WTC11 (cell line): ENCODE measurements at regions not wholly inside any gene's neighbourhood (a gene's known extent, or its start where the extent isn't known, plus 50 kb on each side); places are given as distances from the start of the nearest gene placed in this dataset.

ENCODE experiments used
- ATAC-seq: fragments of 200-7000 bp; cut with Tn5 transposase; 2 replicates; pipeline ENCODE4 v1.10.0; 2021; ENCODE audit warnings: mild to moderate bottlenecking, moderate library complexity
- CTCF ChIA-PET: fragments of 300-600 bp; sonication (Branson Sonifier 250); formaldehyde crosslinking; loops from one replicate; lab custom pipeline; 2021; ENCODE audit warnings: antibody characterized with exemption; lab: Charles Lee
- POLR2A ChIA-PET: fragments of 350-600 bp; sonication (Branson Sonifier 250); formaldehyde crosslinking; loops from one replicate; lab custom pipeline; 2021; ENCODE audit warnings: antibody characterized with exemption; lab: Charles Lee
- DNase-seq: peaks from one replicate; pipeline ENCODE4 v3.0.0; 2021; ENCODE audit warnings: low spot score
- H3K27ac Mint-ChIP-seq: 2 replicates; pipeline ENCODE4 v1.8.0; 2021; ENCODE audit warnings: mixed read lengths
- H3K27me3 Mint-ChIP-seq: 2 replicates; pipeline ENCODE4 v1.8.0; 2021; ENCODE audit warnings: low read depth, mild to moderate bottlenecking, moderate library complexity, mixed read lengths
- H3K36me3 Mint-ChIP-seq: 2 replicates; pipeline ENCODE4 v1.8.0; 2021; ENCODE audit warnings: mixed read lengths
- H3K4me1 Mint-ChIP-seq: 2 replicates; pipeline ENCODE4 v1.8.0; 2022; ENCODE audit warnings: mixed read lengths
- H3K4me3 Mint-ChIP-seq: 2 replicates; pipeline ENCODE4 v1.8.0; 2021; ENCODE audit warnings: mild to moderate bottlenecking, moderate library complexity, mixed read lengths
- H3K9me3 Mint-ChIP-seq: 2 replicates; pipeline ENCODE4 v1.8.0; 2021; ENCODE audit warnings: mixed read lengths
- CBFB ChIP-seq: sonication (generic); formaldehyde crosslinking; IDR thresholded peaks from 2 replicates; pipeline ENCODE4 v1.8.1; 2022; ENCODE audit warnings: mild to moderate bottlenecking, low read depth, missing genetic modification reagents
- CREB1 ChIP-seq: sonication (generic); formaldehyde crosslinking; IDR thresholded peaks from 2 replicates; pipeline ENCODE4 v1.8.0; 2023; ENCODE audit warnings: mild to moderate bottlenecking, missing genetic modification reagents
- E2F1 ChIP-seq: sonication (generic); formaldehyde crosslinking; IDR thresholded peaks from 2 replicates; pipeline ENCODE4 v1.8.0; 2022; ENCODE audit warnings: mild to moderate bottlenecking, missing genetic modification reagents
- EMX1 ChIP-seq: fragments of 250-450 bp; sonication (Bioruptor Pico); IDR thresholded peaks from 2 replicates; pipeline ENCODE4 v1.8.0; 2021; ENCODE audit warnings: mild to moderate bottlenecking
- ESRRA ChIP-seq: sonication (generic); formaldehyde crosslinking; IDR thresholded peaks from 2 replicates; pipeline ENCODE4 v1.8.1; 2022; ENCODE audit warnings: mild to moderate bottlenecking, missing genetic modification reagents, borderline replicate concordance
- FOXJ3 ChIP-seq: sonication (generic); formaldehyde crosslinking; IDR thresholded peaks from 2 replicates; pipeline ENCODE4 v1.9.0; 2021; ENCODE audit warnings: missing genetic modification reagents, mild to moderate bottlenecking, borderline replicate concordance
- MYBL2 ChIP-seq: sonication (generic); formaldehyde crosslinking; IDR thresholded peaks from 2 replicates; pipeline ENCODE4 v1.8.1; 2023; ENCODE audit warnings: mild to moderate bottlenecking, moderate library complexity, missing genetic modification reagents
- NFE2L1 ChIP-seq: sonication (generic); formaldehyde crosslinking; IDR thresholded peaks from 2 replicates; pipeline ENCODE4 v1.8.1; 2023; ENCODE audit warnings: missing genetic modification reagents
- NFYB ChIP-seq: sonication (generic); formaldehyde crosslinking; conservative IDR thresholded peaks from 2 replicates; pipeline ENCODE4 v1.8.0; 2022; ENCODE audit warnings: low read depth, missing genetic modification reagents
- NR2C2 ChIP-seq: sonication (generic); formaldehyde crosslinking; IDR thresholded peaks from 2 replicates; pipeline ENCODE4 v1.8.0; 2022; ENCODE audit warnings: mild to moderate bottlenecking, missing genetic modification reagents
- TEAD4 ChIP-seq: sonication (generic); formaldehyde crosslinking; IDR thresholded peaks from 2 replicates; pipeline ENCODE4 v1.8.0; 2022; ENCODE audit warnings: mild to moderate bottlenecking, missing genetic modification reagents
- USF1 ChIP-seq: sonication (generic); formaldehyde crosslinking; IDR thresholded peaks from 2 replicates; pipeline ENCODE4 v1.8.0; 2022; ENCODE audit warnings: mild to moderate bottlenecking, missing genetic modification reagents
- ZBTB21 ChIP-seq: sonication (generic); formaldehyde crosslinking; IDR thresholded peaks from 2 replicates; pipeline ENCODE4 v1.8.1; 2023; ENCODE audit warnings: mild to moderate bottlenecking, missing genetic modification reagents, borderline replicate concordance
- ZNF121 ChIP-seq: sonication (generic); formaldehyde crosslinking; IDR thresholded peaks from 2 replicates; pipeline ENCODE4 v1.8.0; 2023; ENCODE audit warnings: missing genetic modification reagents
- ZNF232 ChIP-seq: sonication (generic); formaldehyde crosslinking; IDR thresholded peaks from 2 replicates; pipeline ENCODE4 v1.8.0; 2022; ENCODE audit warnings: mild to moderate bottlenecking, missing genetic modification reagents
- ZNF396 ChIP-seq: fragments of 250-450 bp; sonication (Bioruptor Pico); IDR thresholded peaks from 2 replicates; pipeline ENCODE4 v1.8.0; 2021; ENCODE audit warnings: mild to moderate bottlenecking, moderate library complexity, borderline replicate concordance
- ZNF416 ChIP-seq: fragments of 250-450 bp; sonication (Bioruptor Pico); IDR thresholded peaks from 2 replicates; pipeline ENCODE4 v1.9.0; 2021; ENCODE audit warnings: mild to moderate bottlenecking, inconsistent platforms
- TF ChIP-seq, protein P1 (sequence below): sonication (generic); formaldehyde crosslinking; IDR thresholded peaks from 2 replicates; pipeline ENCODE4 v1.8.1; 2023; ENCODE audit warnings: mild to moderate bottlenecking, missing genetic modification reagents
- TF ChIP-seq, protein P2 (sequence below): fragments of 250-450 bp; sonication (Bioruptor Pico); IDR thresholded peaks from 2 replicates; pipeline ENCODE4 v2.1.2; 2022; ENCODE audit warnings: mild to moderate bottlenecking, moderate library complexity
- TF ChIP-seq, protein P3 (sequence below): fragments of 250-450 bp; sonication (Bioruptor Pico); IDR thresholded peaks from 2 replicates; pipeline ENCODE4 v1.9.0; 2021; ENCODE audit warnings: mild to moderate bottlenecking

DNA sequence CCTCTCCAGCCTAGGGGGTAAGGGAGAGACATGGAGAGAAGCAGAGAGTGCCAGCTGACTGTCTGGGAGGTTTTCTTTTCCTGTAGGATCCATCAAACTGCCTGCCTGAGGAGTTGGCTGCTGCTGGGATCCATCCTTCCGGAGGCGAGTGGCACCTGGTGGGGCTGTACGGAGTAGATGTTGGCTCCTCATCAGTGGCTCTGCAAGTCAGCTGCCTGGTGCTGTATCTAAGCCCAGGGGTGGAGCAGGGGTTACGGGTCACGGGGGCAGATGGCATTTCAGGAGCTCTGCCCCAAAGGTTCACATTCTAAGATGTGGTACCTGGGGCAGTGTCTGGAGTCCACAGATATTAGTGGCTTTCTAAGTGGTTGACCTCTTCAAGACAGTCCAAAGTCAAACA lies 128.0 kb downstream of the ACTL8 start (continued):
- TF ChIP-seq, protein P1, sequence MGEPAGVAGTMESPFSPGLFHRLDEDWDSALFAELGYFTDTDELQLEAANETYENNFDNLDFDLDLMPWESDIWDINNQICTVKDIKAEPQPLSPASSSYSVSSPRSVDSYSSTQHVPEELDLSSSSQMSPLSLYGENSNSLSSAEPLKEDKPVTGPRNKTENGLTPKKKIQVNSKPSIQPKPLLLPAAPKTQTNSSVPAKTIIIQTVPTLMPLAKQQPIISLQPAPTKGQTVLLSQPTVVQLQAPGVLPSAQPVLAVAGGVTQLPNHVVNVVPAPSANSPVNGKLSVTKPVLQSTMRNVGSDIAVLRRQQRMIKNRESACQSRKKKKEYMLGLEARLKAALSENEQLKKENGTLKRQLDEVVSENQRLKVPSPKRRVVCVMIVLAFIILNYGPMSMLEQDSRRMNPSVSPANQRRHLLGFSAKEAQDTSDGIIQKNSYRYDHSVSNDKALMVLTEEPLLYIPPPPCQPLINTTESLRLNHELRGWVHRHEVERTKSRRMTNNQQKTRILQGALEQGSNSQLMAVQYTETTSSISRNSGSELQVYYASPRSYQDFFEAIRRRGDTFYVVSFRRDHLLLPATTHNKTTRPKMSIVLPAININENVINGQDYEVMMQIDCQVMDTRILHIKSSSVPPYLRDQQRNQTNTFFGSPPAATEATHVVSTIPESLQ (CRISPR knock-in tag), result no peak
- TF ChIP-seq NR2C2 (CRISPR knock-in tag) (no peak), ZNF396 (CRISPR knock-in tag) (no peak), ZNF232 (CRISPR knock-in tag) (no peak), CREB1 (CRISPR knock-in tag) (no peak), E2F1 (CRISPR knock-in tag) (no peak), FOXJ3 (CRISPR knock-in tag) (no peak), TEAD4 (CRISPR knock-in tag) (no peak)

- H3K27ac Mint-ChIP-seq, result no peak overlapping the region
- no peaks in the 10 kb centered on the region for H3K9me3 Mint-ChIP-seq
- DNase-seq (no peak), ATAC-seq (no peak)
- ChIA-PET CTCF (no interaction called here), POLR2A (no interaction called here)
- H3K27me3 Mint-ChIP-seq, result peaks cover 5% of the 10 kb centered on the region; the same call in 1 of the 2 replicates
- no peak overlapping the region for H3K4me3 Mint-ChIP-seq
- no peak for TF ChIP-seq TEAD4 (CRISPR knock-in tag)
- no peak for TF ChIP-seq EMX1 (CRISPR knock-in tag)
- TF ChIP-seq, protein P2, sequence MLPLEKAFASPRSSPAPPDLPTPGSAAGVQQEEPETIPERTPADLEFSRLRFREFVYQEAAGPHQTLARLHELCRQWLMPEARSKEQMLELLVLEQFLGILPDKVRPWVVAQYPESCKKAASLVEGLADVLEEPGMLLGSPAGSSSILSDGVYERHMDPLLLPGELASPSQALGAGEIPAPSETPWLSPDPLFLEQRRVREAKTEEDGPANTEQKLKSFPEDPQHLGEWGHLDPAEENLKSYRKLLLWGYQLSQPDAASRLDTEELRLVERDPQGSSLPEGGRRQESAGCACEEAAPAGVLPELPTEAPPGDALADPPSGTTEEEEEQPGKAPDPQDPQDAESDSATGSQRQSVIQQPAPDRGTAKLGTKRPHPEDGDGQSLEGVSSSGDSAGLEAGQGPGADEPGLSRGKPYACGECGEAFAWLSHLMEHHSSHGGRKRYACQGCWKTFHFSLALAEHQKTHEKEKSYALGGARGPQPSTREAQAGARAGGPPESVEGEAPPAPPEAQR, result no peak
- no peak for TF ChIP-seq ZNF121 (CRISPR knock-in tag)
- TF ChIP-seq MYBL2 (CRISPR knock-in tag), result no peak
- no peak for TF ChIP-seq CREB1 (CRISPR knock-in tag)
- TF ChIP-seq USF1 (CRISPR knock-in tag), result no peak
- no peak for TF ChIP-seq ZNF416 (CRISPR knock-in tag)
- no peak for TF ChIP-seq NFYB
- TF ChIP-seq, protein P1 (CRISPR knock-in tag), result no peak
- TF ChIP-seq CBFB, result no peak
- no peak for TF ChIP-seq ZBTB21 (CRISPR knock-in tag)
- no peak for TF ChIP-seq NFE2L1 (CRISPR knock-in tag)
- TF ChIP-seq ESRRA (CRISPR knock-in tag), result no peak
- TF ChIP-seq, protein P3, sequence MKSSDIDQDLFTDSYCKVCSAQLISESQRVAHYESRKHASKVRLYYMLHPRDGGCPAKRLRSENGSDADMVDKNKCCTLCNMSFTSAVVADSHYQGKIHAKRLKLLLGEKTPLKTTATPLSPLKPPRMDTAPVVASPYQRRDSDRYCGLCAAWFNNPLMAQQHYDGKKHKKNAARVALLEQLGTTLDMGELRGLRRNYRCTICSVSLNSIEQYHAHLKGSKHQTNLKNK (CRISPR knock-in tag), result no peak
- no peaks in the 10 kb centered on the region for H3K36me3 Mint-ChIP-seq
- no peaks in the 10 kb centered on the region for H3K4me1 Mint-ChIP-seq
Measured at GRCh38 chr1:17883662-17884395, 128.7 kb downstream of the ACTL8 start.
